Stimulated activated CD4-positive, alpha-beta T cell treated with anti-CD3 and anti-CD28 coated beads, TNF-alpha, amount 100 ng/mL, for 4 hours (primary cell): ENCODE measurements at regions not wholly inside any gene's neighbourhood (a gene's known extent, or its start where the extent isn't known, plus 50 kb on each side); places are given as distances from the start of the nearest gene placed in this dataset.

Experiments
- DNase-seq, 3 experiments: peaks; one replicate each; pipeline ENCODE4 v3.0.0-alpha.2; 2020; ENCODE audit warnings: low read depth in 3 of 3

DNA sequence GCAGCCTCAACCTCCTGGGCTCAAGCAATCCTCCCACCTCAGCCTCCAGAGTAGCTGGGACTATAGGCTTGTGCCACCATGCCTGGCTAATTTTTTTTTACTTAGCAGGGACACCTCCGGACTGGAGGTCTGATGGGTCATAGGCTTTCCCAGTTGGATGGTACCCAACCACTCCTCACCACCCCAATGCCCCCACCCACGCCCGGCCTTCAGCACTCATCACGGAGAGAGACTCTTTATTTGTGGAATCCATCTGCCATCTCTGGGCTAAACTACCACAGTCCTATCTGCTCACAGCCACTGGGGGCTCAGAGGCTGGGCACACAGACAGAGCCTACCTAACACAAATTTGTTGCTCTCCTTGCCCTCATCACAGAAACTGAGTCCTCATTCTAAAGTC, 58.3 kb upstream of the STXBP1 start:
- no peak for DNase-seq

DNA sequence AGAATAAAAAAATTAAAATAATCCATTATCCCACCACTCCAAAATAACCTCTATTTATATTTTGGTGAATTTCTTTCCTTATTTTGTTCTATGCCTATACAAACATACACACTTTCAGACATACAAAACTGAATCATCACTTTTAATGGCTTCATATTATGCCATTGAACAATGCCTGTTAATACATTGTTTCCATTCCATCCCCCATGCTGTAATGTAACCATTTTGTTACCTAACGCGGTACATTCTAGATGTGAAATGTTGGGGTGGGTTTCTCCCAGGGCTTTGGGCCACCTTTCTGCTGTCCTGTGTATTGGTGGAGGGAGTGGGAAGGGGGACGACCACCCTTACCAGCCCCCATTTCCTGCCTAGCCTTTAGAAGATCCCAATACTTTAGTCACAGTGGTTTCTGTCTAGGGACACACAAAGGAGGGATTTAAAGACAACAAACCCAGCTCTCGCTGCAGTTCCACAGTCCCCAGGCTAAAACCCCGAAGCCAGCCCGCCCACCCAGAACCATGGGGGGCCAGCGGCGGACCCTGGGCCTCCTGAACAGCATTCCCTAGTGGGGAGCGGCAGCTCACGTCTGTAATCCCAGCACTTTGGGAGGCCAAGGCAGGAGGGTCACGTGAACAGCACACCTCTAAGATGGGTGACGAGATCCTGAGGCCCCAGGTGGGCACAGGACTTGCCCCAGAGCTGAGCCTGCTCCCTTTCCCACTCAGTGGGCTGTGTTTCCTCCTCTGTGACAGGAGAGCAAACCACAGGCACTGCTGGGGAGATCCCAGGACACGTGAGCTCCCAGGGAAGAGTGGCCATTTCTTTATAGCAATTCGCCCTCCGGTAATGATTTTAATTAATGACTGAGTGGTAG, 56.9 kb upstream of the STXBP1 start:
- no peak for DNase-seq

DNA sequence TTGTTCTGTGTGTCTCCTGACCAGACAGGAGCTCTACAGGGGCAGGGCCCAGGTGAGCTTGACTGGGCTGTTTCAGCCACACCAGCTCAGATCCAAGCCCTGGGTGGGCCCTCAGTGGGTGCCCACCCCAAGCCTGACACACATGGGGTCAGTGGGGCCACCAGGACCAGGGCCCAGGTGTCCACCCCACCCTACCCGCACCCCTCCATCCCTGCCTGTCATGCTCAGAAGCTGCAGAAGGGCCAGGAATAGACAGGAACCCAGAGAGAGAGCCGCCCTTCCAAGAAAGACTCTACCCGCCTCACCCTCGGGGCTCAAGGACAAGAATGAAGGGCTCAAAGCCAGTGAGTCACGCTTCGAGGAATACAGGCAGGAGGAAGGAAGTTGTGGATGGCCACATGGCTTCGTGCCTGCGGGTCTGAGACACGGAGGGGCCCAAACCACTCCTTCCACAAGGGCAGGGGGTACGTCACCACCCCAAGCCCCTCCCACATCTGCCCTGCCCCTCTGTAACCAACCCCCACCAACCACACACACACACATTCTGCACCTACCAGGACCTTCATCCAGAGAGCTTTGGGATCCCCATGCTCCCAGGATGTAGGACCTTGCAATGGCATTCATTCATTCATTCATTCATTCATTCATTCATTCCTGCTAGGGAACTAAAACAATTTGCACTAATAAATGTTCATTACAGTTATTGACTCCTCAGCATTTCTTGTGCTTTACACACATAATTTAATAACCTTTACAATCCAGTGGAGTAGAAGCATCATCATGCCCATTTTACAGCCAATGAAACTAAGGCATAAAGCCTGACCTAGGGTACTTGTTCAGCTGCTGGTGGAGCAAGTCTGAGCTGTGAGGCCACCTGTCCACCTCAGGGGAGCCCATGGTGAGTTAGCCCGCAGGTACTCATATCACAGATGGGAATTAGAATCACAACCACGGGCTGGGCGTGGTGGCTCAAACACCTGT, 55.9 kb upstream of the STXBP1 start:
- DNase-seq = peak in 1 of 3 experiments; percentile 45

DNA sequence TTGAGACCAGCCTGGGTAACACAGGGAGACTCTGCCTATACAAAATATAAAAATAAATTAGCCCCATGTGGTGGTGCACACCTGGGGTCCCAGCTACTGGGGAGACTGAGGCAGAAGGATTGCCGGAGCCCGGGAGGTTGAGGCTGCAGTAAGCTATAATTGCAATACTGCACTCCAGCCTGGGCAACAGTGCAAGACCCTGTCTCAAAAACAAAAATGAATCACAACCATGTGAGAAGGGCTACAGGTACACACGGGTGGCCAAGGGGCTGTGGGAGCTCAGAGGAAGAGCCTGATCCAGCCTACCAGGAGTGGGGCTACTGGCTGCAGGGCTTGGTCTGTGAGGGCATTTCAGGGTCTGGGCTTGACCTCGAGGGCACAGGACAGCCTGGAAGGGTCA, 55.2 kb upstream of the STXBP1 start:
- DNase-seq = no peak

DNA sequence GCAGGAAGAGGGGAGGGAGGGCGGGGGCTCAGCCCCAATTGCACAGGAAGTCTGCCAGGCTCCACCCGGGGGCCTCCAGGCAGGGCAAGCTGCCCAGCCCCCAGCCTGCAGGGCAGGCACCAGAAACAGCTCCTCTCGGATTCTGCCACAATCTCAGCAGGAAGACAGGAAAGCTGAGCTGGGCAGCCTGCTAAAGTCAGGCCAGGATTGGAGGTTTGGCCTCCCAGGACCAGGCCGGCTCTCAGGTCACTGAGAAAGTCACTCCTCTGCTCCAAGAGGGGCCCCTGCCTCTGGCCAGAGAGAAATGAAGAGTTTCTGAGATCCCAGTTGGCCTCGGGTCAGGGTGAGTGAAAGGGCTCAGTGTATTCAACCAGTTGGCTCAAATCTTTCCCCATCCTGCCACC, 54.6 kb upstream of the STXBP1 start:
- no peak for DNase-seq

DNA sequence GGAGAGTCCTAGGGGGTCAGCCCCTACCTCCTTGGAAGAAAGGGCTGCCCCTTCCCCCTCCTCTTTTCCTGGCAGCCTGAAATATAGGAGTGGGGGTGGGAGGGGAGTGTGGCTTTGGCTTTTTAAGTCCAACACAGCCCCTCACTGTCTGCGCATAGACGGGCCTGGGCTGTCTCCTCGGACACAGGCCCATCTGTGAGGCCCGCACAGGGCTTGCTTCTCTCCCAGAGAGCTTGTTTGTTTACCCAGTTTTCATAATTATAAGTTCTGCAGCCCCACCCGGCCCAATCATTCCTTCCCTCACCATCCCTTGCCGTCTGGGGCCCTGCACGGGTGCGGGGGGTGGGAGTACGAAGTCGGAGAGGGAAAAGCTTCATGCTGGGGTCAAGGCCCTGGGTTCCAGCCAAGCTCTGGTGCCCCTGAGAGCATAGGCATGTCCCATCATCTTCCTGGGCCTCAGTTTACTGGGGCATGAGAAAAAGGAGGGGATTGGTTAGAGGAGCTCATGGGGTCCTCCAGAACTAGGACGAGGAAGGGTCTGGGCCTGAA, 54.0 kb upstream of the STXBP1 start:
- no peak for DNase-seq

DNA sequence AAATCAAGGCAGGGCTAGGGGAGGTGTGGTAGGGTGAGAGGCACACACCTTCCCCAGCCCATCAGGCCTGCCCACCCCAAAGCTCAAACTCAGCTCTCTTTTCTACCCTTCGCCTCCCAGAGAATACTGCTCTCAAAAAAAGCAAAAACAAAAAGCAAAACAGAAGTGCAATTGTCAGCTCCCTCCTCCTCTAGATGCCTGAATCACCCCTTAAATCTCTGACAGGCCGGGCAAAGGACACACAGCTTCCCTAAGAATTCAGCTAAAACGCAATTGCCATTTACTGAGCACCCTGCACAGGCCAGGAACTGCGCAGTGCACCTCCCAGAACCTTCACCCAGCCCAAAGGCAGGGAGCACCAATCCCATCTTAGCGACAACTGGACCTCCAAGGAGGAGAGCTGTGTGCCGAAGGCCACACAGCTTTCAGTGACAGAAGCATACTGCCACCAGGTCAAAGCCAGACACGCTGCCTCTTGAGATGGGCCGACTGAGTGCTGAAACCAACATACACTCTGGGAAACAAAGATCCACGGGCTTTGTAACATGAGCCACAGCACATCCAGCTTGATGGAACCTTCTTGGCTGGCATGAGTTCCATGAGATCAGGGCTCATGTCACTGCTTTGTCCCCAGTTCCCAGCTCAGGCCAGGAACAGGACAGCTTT, 53.4 kb upstream of the STXBP1 start:
- DNase-seq = no peak

DNA sequence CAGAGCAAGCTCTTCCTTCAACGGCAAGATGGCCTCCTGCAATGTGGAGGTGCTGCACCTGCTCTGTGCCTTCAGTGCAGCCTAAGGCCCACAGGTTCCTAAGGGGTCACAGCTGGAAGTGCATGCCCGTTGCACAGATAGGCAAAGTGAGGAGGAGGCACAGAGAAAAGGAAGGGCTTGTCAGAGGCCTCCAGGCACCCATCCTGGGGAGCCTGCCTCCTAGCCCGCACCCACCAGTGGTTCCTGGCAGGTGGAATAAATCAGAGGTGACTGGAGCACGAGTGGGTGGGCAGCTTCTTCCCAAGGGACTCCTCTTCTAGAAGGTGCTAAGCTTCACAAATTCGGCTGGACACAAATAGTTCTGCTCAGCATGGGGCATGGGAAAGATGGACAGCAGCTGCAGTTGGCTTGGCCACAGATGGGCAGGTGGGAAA, 52.8 kb upstream of the STXBP1 start:
- no peak for DNase-seq

DNA sequence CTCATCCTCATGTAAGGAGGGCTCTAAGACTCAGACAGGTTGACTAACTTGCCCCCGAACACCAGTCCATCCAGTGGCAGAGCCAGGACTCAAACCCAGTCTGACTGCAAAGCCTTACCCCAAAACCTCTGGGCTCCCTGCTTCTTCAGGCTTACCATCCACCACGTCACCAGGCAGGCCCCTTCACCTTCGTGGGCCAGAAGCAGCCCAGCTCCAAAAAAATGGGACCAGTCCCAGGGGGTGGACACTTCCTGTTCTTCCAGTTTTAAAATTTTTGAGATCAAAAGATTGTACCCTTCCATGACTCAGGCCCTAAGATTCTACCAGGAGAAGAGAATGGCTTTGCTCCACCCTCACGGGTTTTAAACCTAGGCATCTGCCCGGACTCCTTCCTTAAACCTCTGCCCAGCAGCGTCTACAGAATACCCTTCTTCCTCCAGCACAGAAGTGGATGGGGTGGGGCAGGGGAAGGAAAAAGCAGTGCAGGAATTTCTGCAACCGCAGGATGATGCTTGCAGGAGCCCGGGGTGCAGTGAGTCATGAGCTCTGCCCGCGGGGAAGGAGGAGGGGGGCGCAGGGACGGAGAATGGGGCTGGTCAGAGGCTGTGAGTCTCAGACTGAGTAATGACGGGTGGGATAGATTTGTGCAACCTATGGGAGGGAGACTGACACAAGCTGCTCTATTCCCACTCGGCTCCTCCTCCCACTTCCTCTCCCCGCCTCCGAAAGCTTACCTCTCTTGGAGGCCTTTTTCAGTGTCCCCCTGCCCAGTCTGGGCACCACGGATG, 50.4 kb upstream of the STXBP1 start:
- no peak for DNase-seq
